ENCODE measurements at regions not wholly inside any gene's neighbourhood (a gene's known extent, or its start where the extent isn't known, plus 50 kb on each side); places are given as distances from the start of the nearest gene placed in this dataset.

DNA sequence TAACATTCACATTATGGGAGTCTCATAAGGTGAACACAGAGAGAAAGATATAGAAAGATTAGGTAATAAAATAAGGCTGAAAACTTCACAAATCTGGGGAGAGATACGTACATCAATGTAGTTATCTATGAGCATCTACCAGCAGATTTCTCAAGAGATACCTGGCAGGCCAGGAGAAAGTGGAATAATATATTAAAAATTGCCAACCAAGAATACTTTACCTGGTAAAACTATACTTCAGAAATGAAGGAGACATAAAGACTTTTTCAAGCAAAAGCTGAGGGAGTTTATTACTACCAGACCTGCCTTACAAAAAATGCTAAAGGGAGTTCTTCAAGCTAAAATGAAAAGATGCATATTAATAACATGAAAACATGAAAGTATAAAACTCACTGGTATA is 78.8 kb upstream of the COMTD1 start:
- TF ChIP-seq POLR2AphosphoS5 (IDR thresholded peaks at IDR 0.05; ENCODE audit: low read depth) (no peak), EZH2 (IDR thresholded peaks at IDR 0.05; ENCODE audit: low read depth, unreplicated experiment) (no peak), NANOG (IDR thresholded peaks at IDR 0.05; ENCODE audit: borderline replicate concordance) (no peak), JUNB (IDR thresholded peaks at IDR 0.05; ENCODE audit: unreplicated experiment) (no peak), STAT1 (IDR thresholded peaks at IDR 0.05; ENCODE audit: unreplicated experiment) (no peak), EZH2phosphoT487 (IDR thresholded peaks at IDR 0.05; ENCODE audit: unreplicated experiment) (no peak), CREB1 (CRISPR knock-in tag; IDR thresholded peaks at IDR 0.05; ENCODE audit: low read depth) (no peak), ZNF114 (CRISPR knock-in tag; IDR thresholded peaks at IDR 0.05) (no peak)
- TF ChIP-seq, protein P1, sequence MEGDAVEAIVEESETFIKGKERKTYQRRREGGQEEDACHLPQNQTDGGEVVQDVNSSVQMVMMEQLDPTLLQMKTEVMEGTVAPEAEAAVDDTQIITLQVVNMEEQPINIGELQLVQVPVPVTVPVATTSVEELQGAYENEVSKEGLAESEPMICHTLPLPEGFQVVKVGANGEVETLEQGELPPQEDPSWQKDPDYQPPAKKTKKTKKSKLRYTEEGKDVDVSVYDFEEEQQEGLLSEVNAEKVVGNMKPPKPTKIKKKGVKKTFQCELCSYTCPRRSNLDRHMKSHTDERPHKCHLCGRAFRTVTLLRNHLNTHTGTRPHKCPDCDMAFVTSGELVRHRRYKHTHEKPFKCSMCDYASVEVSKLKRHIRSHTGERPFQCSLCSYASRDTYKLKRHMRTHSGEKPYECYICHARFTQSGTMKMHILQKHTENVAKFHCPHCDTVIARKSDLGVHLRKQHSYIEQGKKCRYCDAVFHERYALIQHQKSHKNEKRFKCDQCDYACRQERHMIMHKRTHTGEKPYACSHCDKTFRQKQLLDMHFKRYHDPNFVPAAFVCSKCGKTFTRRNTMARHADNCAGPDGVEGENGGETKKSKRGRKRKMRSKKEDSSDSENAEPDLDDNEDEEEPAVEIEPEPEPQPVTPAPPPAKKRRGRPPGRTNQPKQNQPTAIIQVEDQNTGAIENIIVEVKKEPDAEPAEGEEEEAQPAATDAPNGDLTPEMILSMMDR (conservative IDR thresholded peaks at IDR 0.05; ENCODE audit: low read depth in 2 of 2): no peak
- TF ChIP-seq, protein P2, sequence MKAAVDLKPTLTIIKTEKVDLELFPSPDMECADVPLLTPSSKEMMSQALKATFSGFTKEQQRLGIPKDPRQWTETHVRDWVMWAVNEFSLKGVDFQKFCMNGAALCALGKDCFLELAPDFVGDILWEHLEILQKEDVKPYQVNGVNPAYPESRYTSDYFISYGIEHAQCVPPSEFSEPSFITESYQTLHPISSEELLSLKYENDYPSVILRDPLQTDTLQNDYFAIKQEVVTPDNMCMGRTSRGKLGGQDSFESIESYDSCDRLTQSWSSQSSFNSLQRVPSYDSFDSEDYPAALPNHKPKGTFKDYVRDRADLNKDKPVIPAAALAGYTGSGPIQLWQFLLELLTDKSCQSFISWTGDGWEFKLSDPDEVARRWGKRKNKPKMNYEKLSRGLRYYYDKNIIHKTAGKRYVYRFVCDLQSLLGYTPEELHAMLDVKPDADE (IDR thresholded peaks at IDR 0.05): no peak
- TF ChIP-seq, protein P3, sequence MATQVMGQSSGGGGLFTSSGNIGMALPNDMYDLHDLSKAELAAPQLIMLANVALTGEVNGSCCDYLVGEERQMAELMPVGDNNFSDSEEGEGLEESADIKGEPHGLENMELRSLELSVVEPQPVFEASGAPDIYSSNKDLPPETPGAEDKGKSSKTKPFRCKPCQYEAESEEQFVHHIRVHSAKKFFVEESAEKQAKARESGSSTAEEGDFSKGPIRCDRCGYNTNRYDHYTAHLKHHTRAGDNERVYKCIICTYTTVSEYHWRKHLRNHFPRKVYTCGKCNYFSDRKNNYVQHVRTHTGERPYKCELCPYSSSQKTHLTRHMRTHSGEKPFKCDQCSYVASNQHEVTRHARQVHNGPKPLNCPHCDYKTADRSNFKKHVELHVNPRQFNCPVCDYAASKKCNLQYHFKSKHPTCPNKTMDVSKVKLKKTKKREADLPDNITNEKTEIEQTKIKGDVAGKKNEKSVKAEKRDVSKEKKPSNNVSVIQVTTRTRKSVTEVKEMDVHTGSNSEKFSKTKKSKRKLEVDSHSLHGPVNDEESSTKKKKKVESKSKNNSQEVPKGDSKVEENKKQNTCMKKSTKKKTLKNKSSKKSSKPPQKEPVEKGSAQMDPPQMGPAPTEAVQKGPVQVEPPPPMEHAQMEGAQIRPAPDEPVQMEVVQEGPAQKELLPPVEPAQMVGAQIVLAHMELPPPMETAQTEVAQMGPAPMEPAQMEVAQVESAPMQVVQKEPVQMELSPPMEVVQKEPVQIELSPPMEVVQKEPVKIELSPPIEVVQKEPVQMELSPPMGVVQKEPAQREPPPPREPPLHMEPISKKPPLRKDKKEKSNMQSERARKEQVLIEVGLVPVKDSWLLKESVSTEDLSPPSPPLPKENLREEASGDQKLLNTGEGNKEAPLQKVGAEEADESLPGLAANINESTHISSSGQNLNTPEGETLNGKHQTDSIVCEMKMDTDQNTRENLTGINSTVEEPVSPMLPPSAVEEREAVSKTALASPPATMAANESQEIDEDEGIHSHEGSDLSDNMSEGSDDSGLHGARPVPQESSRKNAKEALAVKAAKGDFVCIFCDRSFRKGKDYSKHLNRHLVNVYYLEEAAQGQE (IDR thresholded peaks at IDR 0.05; ENCODE audit: unreplicated experiment): no peak
- TF ChIP-seq, protein P4, sequence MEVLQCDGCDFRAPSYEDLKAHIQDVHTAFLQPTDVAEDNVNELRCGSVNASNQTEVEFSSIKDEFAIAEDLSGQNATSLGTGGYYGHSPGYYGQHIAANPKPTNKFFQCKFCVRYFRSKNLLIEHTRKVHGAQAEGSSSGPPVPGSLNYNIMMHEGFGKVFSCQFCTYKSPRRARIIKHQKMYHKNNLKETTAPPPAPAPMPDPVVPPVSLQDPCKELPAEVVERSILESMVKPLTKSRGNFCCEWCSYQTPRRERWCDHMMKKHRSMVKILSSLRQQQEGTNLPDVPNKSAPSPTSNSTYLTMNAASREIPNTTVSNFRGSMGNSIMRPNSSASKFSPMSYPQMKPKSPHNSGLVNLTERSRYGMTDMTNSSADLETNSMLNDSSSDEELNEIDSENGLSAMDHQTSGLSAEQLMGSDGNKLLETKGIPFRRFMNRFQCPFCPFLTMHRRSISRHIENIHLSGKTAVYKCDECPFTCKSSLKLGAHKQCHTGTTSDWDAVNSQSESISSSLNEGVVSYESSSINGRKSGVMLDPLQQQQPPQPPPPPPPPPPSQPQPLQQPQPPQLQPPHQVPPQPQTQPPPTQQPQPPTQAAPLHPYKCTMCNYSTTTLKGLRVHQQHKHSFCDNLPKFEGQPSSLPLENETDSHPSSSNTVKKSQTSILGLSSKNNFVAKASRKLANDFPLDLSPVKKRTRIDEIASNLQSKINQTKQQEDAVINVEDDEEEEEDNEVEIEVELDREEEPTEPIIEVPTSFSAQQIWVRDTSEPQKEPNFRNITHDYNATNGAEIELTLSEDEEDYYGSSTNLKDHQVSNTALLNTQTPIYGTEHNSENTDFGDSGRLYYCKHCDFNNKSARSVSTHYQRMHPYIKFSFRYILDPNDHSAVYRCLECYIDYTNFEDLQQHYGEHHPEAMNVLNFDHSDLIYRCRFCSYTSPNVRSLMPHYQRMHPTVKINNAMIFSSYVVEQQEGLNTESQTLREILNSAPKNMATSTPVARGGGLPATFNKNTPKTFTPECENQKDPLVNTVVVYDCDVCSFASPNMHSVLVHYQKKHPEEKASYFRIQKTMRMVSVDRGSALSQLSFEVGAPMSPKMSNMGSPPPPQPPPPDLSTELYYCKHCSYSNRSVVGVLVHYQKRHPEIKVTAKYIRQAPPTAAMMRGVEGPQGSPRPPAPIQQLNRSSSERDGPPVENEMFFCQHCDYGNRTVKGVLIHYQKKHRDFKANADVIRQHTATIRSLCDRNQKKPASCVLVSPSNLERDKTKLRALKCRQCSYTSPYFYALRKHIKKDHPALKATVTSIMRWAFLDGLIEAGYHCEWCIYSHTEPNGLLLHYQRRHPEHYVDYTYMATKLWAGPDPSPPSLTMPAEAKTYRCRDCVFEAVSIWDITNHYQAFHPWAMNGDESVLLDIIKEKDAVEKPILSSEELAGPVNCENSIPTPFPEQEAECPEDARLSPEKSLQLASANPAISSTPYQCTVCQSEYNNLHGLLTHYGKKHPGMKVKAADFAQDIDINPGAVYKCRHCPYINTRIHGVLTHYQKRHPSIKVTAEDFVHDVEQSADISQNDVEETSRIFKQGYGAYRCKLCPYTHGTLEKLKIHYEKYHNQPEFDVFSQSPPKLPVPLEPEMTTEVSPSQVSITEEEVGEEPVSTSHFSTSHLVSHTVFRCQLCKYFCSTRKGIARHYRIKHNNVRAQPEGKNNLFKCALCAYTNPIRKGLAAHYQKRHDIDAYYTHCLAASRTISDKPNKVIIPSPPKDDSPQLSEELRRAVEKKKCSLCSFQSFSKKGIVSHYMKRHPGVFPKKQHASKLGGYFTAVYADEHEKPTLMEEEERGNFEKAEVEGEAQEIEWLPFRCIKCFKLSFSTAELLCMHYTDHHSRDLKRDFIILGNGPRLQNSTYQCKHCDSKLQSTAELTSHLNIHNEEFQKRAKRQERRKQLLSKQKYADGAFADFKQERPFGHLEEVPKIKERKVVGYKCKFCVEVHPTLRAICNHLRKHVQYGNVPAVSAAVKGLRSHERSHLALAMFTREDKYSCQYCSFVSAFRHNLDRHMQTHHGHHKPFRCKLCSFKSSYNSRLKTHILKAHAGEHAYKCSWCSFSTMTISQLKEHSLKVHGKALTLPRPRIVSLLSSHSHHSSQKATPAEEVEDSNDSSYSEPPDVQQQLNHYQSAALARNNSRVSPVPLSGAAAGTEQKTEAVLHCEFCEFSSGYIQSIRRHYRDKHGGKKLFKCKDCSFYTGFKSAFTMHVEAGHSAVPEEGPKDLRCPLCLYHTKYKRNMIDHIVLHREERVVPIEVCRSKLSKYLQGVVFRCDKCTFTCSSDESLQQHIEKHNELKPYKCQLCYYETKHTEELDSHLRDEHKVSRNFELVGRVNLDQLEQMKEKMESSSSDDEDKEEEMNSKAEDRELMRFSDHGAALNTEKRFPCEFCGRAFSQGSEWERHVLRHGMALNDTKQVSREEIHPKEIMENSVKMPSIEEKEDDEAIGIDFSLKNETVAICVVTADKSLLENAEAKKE (CRISPR knock-in tag; IDR thresholded peaks at IDR 0.05): no peak
